Amniotic stem cell (primary cell): ENCODE measurements at regions not wholly inside any gene's neighbourhood (a gene's known extent, or its start where the extent isn't known, plus 50 kb on each side); places are given as distances from the start of the nearest gene placed in this dataset.
"Not testable (repeated sequence)": the region's sequence is repeated elsewhere in the genome, so short reads cannot be mapped to it uniquely, and the experiment has no call there.

Experiments
- DNase-seq: peaks from one replicate; lab custom pipeline; 2025; lab: John Stamatoyannopoulos, UW

- no peak for DNase-seq
Measured at GRCh38 chr3:8001712-8002111, 499.9 kb upstream of the LMCD1 start.

- DNase-seq: no peak
Measured at GRCh38 chr3:8011902-8012301, 489.7 kb upstream of the LMCD1 start.

- DNase-seq: no peak
Measured at GRCh38 chr3:8020047-8020841, 481.4 kb upstream of the LMCD1 start.

- DNase-seq: no peak
Measured at GRCh38 chr3:8027954-8028353, 473.7 kb upstream of the LMCD1 start.

- no peak for DNase-seq
Measured at GRCh38 chr3:8050283-8050682, 451.3 kb upstream of the LMCD1 start.

GRCh38 chr3:8052659-8053058, 449.0 kb upstream of the LMCD1 start:
- DNase-seq: no peak

- not testable (repeated sequence) for DNase-seq
Measured at GRCh38 chr3:8068135-8068534, 433.5 kb upstream of the LMCD1 start.

- no peak for DNase-seq
Measured at GRCh38 chr3:8069471-8069870, 432.2 kb upstream of the LMCD1 start.

- no peak for DNase-seq
Measured at GRCh38 chr3:8070011-8070410, 431.6 kb upstream of the LMCD1 start.

GRCh38 chr3:8074740-8075139, 426.9 kb upstream of the LMCD1 start:
- not testable (repeated sequence) for DNase-seq

- DNase-seq: no peak
Measured at GRCh38 chr3:8077126-8077525, 424.5 kb upstream of the LMCD1 start.

- no peak for DNase-seq
Measured at GRCh38 chr3:8080464-8080863, 421.2 kb upstream of the LMCD1 start.

GRCh38 chr3:8085498-8085897, 416.1 kb upstream of the LMCD1 start:
- no peak for DNase-seq

- DNase-seq: no peak
Measured at GRCh38 chr3:8087951-8088350, 413.7 kb upstream of the LMCD1 start.

- DNase-seq: no peak
Measured at GRCh38 chr3:8094415-8094814, 407.2 kb upstream of the LMCD1 start.

- no peak for DNase-seq
Measured at GRCh38 chr3:8095724-8096123, 405.9 kb upstream of the LMCD1 start.

- DNase-seq: no peak
Measured at GRCh38 chr3:8097690-8098089, 403.9 kb upstream of the LMCD1 start.

GRCh38 chr3:8103954-8104353, 397.7 kb upstream of the LMCD1 start:
- no peak for DNase-seq

GRCh38 chr3:8106921-8107320, 394.7 kb upstream of the LMCD1 start:
- DNase-seq: no peak

- DNase-seq: peak; percentile 15
Measured at GRCh38 chr3:8110966-8111798, 390.4 kb upstream of the LMCD1 start.

- no peak for DNase-seq
Measured at GRCh38 chr3:8112587-8112986, 389.0 kb upstream of the LMCD1 start.

GRCh38 chr3:8113626-8114025, 388.0 kb upstream of the LMCD1 start:
- no peak for DNase-seq

GRCh38 chr3:8128686-8129085, 372.9 kb upstream of the LMCD1 start:
- no peak for DNase-seq
